ENCODE measurements at regions not wholly inside any gene's neighbourhood (a gene's known extent, or its start where the extent isn't known, plus 50 kb on each side); places are given as distances from the start of the nearest gene placed in this dataset.

DNA sequence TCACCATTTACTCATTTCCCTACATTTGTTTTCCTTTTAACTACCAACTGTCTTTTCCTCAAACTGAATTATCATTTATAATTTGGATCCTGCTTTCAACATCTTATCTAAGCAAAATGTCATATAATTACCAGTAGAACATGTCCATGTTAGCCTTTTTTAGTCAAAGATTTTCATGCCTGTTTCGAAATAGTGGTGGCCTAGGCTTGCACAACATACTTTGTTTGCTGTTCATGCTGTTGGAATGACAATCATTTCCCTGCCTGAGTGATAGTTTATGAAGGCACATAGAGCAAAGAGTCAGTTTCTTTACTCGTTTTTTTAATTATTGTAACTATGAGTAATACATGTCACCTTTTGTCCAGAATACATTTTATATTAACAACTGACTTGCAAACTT, 144.3 kb upstream of the ANO3 start:
- no peak for DNase-seq (ENCODE audit: low read depth)

DNA sequence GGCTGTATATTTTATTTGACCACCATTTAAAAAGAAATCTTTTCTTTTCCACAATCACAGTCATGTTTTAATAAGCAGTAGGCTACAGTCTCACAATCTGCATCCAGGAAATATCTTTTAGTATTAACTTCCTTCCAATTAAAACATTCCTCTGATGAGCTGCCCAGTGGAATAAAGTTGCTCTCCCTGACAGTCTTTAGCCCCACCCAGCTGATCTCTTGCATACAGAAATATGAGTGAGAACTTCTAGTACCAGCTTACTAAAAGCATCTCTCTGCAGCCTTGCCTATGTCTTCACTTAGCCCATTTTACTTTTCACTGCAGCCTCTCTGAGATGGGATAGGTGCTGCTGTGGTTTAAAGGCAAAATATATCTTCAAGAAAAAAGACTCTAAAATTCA, 143.4 kb upstream of the ANO3 start:
- no peak for DNase-seq (ENCODE audit: low read depth)

DNA sequence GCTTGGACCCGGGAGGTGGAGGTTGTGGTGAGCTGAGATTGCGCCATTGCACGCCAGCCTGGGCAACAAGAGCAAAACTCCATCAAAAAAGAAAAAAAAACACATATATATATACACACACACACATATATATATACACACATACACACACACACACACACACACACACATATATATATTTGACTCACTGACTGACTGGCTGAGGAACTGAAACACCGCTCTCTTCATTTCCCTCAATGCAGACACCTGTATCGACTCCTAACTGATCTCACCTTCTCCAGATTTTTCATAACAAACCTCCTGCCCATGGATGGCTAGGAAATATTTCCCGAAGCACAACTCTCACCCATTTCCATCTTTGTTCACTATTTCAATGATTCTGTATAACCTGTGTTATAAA, 140.7 kb upstream of the ANO3 start:
- DNase-seq (ENCODE audit: low read depth): no peak

DNA sequence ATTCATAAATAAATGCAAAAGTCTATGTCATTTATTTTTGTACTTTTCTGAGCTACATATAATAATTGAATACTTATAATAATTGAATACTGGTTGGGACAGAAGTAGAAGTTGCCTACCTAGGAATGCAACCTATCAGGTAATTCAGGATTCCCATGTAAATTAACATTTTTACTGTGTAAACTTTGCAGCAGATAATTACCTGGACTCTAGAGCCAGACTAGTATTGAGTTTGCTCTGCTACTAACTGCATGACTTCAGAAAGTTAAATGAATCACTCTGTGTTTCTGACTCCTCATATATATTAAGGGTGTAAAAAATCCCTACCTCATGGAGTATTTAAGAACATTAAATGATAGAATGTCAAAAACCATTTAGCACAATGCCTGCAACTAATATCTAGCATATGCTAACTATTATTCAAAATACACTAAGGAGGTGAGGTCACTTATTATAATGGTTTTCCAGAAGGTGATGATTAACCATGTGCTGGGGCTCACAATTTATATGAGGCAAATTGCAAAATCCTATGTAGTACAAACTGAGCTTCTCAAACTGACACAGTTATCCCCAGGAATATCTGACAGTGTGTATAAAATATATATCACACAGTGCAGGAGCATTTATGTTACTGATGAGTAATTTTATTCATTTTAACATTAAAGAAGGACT, 138.1 kb upstream of the ANO3 start:
- no peak for DNase-seq (ENCODE audit: low read depth)

DNA sequence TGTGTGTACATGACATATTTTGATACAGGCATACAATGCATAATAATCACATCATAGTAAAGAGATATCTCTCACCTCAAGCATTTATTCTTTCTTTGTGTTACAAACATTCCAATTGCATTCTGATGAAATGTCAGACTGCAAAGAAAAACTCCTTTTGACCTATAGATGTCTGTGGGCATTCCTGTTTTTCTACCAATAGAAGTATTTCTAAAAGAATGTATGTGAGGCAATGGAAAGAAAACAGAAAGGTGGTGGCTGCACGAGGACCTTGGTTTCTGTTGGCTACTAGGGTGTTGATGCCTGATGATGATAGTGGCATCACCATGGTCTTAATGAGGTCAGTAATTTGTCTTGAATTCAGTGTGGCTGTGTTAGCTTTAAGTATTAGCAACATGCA, 137.0 kb upstream of the ANO3 start:
- DNase-seq (ENCODE audit: low read depth): no peak

DNA sequence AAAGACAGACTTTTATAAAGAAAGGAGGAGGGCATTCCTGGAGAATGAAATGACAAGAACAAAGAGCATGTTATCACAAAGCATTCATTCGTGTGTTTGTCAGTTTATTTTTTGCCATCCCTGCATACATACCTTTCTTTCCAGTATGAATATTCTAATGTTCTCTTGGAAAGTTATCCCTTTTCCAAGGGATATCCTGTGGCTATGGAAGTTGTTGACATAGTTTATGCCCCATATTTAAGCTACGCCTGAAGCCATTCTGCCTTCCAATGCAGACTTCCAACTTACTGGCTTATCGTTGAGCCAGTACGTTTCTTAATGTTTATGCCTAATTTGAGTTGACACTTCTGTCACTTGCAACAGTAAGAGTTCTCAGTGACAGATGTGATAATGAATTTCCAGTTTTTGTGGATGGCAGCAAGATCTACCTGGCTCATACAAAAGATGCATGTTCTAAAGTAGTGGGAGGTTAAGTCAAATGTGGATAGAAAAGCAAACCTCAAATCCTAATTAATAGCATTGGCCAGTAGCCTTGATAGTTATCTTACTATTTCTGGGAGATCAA, 133.3 kb upstream of the ANO3 start:
- DNase-seq (ENCODE audit: low read depth): no peak

DNA sequence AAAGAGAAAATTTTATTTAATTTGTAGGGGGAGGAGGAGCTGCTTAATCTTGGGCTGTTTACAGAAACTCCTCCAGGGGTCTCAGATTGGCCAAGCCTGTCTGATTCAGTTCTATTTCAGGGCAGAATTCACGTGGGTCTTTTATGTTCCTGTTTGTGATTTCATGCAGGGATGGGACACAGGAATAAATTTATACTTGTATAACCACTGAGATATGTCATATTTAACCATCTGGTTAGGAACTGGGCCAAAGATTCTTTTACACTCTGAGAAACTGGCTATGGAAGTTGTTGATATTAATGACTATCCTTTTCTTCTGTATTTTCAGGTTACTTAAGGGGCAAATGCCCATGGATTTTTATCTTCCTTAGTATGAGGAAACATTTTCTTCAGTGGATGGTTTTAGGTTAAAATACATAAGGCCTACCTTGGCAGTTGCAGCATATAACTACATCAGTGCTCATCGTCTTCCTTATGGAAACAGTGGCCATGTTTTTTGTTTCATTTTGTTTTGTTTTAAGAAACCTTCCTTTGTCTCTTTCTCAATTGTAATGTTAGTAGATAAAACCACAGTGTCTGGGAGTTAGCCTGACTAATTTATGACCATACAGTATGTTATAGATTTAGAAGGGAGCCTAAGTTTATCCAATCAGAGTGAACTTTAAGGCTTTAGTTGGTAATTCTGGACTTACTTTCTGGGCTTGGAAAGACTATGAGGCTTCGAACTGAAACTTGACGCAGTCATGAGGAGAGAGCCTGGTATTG, 132.4 kb upstream of the ANO3 start:
- DNase-seq (ENCODE audit: low read depth): no peak

DNA sequence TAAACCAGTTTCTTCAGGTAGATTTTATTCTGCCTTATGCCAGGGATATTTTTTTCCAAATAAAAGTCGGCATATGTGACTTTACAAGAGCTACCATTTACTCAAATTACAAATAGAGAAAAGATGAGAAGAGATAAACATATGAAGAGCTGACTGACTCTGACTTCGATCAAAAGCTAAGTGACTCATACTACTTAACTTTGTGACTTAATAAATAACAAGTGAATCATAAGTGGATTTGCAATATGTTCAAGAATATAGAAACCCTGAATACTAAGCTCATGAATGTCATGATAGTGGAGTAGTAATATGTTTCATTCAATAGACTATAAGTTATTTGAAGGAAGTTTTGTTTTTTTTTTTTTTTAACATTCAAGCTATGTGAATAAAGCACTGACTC, 130.5 kb upstream of the ANO3 start:
- DNase-seq (ENCODE audit: low read depth): no peak

DNA sequence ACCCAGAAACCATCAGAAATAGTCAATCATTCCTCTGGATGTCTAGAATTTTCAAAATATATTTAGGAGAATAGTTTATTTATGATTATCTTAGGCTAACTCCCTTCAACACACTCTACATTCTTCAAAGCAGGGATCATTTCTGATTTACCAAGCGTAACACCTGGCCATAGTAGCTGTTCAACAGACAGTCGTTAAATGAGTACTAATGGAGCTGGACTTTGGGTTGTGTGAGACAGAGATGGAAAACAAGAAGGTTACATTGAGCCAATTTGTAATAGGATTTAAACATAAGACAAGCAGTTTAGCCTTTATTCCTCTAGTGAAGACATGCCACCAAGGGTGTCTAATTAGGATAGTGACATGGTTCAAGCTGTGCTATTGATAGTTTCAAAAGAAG, 129.2 kb upstream of the ANO3 start:
- no peak for DNase-seq (ENCODE audit: low read depth)

DNA sequence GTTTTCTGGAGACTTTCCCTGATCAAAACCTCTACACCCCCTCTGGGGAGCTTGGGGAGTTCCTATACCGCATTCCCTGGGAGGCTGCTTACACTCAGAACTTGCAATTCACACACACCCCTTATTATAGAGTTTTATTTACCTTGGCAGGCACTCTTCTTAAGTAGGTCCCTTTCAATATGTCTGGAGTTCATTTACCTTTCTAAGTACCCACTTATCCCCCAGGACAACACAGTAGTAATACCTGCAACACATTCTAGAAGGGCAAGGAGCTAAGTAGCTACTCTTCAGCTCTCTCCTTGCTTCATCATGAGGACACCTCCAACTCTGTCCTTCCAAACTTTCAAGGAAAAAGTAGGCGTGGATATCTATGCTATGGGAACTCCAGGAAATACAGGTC, 127.8 kb upstream of the ANO3 start:
- DNase-seq (ENCODE audit: low read depth): no peak

DNA sequence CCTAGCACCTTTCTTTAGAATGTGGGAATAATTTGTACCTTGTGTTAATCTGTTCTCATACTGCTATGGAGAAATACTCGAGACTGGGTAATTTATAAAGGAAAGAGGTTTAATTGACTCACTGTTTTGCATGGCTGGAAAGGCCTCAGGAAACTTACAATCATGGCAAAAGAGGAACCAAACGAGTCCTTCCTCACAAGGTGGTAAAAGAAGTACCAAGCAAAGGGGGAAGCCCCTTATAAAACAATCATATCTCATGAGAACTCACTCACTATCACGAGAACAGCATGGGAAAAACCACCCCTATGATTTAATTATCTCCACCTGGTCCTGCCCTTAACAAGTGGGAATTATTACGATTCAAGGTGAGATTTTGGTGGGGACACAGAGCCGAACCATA, 127.1 kb upstream of the ANO3 start:
- no peak for DNase-seq (ENCODE audit: low read depth)

DNA sequence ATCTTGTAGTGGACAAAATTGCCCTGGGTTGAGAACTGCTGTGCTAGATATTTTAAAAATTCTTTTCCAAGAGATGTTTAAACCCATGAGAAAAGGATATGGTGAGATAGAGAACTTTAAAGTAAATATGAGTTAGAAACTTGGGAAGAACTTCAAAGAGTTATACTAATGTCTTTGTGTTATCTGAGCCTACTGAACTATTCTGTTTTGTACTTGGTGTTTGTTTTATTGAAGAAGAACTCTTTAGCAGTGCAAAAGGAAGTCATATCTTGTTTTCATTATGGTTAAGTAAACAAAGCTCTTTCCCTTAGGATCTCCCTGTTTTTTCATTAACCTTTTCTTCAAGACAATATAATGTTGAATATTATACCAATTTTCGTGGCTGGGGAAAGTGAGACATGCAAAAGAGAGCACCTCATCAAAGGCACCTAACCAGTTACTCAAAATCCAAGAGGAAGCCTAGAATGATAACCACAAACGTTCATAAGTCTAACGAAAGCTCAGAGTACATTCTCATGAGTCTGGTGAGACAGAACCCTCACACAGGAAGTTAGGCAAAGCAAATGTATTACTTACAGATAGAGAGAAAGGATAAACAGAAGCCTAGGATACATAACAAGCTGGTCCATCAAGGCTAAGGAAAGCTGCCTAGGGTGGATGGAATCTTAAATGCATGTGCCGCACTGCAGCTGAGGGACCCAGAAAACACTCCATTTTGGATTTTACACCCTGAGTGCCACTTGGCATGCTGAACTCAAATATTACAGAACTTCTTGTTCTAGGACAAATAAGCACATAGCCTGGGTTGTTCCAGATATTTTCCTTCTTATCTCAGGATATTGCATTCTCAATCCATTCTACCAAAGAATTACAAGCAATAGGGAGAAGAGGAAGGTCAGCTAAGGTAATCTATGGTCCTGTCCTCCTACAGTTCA, 112.5 kb upstream of the ANO3 start:
- DNase-seq (ENCODE audit: low read depth): no peak

DNA sequence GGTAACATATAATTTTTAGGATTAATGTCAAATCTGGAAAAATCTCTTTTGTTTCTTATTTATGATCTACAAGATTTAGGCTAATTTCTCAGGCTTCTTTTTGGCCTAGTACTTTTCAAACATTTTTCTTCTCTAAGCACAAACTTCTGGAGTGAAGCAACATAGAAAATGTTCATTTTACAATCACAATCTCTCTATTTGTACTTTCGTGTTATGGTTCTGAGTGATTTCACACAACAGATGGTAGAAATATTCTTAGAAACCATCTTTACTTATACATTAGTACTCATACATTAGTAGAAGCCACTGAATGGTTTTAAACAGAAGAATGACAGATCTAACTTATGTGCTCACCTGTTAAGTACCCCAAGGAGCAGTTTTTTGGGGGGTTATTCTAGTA, 106.3 kb upstream of the ANO3 start:
- no peak for DNase-seq (ENCODE audit: low read depth)

DNA sequence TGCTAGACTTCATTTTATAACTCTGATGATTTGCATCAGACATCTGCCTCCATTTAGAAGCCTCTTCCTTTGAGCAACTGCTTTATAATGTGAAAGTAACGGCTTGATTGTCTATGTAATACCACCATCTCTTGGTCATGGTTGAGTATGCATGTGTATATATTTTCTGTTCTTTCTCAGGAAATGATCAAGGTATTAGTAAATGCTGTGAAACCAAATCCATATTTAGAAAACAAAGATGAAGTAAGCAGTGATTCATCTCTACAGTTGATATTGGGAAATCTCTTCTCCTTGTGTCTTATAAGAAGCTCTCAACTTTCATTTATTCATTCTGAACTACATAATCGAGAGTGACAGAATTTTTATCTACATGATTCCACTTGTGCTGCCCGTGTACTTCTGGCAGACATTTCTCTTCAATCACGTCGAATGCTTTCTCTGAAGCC, 104.6 kb upstream of the ANO3 start:
- DNase-seq (ENCODE audit: low read depth): no peak

DNA sequence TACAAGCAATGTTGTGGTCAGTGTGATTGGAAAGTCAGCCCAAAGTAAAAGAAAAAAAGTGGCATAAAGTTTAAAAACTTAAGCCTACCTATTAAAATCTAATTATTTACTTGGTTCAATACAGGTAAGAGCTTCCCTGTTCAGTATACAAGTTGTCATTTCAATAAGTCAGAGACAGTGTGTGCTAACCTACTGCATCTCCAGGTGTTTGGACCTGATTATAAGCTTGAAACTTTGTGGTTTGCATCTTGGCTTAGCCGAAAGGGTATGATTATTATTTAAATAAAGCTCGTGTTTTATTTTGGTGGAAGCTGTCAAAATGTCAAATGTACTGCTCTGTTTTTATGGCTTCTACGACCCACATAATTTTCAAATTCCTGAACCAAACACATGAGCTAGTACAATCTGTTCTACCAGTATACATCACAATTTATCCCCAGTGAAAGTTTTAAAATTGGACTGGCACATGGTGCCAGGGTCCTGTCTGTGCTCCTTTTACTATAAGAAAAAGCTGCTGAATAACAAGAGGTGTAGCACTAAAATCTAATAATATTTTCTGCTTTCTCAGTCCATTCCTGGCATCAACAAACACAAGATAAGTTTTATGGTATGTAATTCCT, 103.9 kb upstream of the ANO3 start:
- DNase-seq (ENCODE audit: low read depth): no peak

DNA sequence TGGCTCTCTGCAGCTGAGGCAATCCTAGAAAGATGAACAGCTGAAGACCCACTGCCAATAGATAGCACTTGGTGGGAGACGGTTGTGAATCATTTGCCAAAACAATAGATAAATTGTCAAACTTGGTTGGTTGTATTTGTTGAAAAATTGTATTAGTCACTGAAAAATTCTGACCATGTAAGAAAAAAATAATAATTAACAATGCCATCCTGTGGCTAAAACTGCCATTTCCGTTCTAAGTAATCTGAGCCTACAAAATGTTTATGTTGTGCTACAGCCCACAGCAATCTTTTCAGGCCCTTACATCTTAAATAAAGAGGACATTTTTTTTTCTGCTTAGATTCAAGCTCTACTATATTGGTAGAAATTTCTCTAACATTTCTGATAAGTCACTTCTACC, 103.2 kb upstream of the ANO3 start:
- DNase-seq (ENCODE audit: low read depth): no peak

DNA sequence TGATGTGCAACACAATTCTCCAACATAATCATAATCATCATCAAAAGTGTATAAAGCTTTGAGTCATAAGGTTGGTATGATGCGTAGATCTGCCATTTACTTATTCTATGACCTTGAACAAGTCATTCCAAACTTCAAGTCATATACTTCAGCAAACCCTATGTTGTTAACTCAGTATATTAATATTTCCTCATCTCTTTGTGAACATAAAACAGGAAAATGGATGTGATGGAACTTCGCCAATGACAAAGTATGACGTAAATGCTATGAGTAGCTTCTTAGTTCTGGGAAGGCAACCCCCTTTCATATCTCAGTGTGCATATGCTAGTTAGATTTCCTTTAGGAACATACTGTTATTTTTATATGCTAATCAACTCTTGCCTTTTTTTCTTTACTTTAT, 102.7 kb upstream of the ANO3 start:
- DNase-seq (ENCODE audit: low read depth): no peak

DNA sequence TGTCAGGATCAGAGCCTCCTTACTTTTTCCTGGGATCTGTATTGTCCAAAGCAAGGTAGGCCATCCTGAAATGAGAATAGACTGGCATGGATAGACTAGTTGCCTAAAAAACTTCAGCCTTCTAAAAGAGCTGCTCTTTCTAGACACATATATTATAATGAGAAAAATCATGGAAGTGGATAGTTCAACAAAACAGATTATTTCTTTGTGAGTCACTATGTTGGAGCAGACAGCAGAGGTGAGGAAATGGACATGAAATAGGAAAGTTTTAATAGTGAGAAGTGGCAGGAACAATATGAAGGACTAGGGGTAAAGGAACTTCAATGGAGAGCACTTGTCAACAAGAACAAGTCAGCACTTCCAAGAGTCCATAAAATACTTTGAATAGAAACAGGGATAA, 101.9 kb upstream of the ANO3 start:
- DNase-seq (ENCODE audit: low read depth): no peak

DNA sequence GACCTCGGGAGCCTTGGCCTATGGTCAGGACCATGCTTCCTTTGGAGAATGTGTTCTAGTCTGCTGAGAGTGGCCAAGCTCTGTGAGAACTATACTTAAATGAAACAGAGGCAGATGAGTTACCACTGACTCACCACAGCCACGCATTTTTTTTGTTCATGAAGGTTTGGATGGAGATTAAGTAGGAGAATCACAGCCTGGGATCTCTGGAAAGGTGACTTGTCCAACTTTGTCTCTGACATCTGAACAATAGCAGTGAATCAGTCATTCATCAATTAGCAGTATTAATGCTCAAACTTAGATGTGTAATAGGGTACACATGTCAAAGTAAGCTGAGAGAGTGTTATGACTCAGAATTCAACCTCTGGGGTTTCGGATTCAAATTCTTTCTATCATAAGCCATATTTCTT, 100.7 kb upstream of the ANO3 start:
- no peak for DNase-seq (ENCODE audit: low read depth)

DNA sequence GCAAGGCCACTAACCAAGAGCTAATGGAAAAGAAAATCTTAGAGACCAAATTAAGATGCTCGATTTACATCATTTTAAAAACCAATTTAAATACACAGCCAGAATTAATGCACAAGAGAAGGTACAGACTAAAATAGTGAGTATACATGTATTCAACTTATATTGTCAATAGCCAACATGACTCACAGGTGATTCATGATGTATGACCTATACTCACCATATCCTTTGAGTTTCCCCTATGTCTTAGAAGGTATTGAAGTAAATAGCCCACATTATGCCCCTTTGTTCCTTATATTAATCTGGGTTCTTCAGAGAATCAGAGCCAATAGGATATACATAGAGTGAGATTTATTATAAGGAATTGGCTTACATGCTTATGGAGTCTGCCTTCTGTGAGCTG, 97.5 kb upstream of the ANO3 start:
- DNase-seq (ENCODE audit: low read depth): no peak

DNA sequence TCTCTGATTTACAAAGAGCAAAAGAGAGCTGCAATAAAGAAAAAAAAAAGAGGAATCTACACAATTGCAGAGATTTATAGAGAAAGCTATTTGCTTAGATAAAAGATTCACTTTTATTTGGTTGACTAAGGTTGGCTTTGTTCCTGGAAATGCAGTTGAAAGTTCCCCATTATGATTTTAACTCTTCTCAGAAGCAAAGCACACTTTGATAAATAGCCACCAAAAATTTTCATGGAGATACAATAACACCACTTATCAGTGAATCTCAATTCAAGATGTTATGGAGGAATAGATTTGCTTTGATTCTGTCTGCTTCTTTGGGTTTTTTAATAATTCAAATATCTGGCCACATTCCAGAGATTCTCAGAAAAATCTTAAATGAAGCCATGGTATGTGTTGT, 88.5 kb upstream of the ANO3 start:
- no peak for DNase-seq (ENCODE audit: low read depth)

DNA sequence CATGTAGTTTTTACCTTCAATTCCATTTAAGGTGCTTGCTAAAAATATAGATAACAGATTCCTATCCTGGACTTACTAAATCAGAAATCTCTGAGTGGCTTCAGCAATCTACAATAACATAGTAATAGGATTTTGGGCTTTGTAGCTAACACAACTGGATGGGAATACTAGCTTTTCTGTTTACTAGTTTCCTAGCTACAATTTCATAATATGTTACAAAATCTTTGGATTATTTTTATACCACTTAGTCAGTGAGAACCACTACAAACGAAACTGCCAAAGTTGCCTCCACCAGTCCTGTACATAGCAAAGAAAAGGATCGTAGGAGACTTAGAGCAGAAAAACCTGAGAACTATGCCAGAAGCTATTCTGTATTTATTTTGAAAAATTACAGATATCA, 87.7 kb upstream of the ANO3 start:
- no peak for DNase-seq (ENCODE audit: low read depth)

Data from stimulated activated CD8-positive, alpha-beta memory T cell treated with anti-CD3 and anti-CD28 coated beads, Interleukin-4, amount 100 ng/mL, for 24 hours (primary cell).